GM18505 (cell line): ENCODE measurements at regions not wholly inside any gene's neighbourhood (a gene's known extent, or its start where the extent isn't known, plus 50 kb on each side); places are given as distances from the start of the nearest gene placed in this dataset.
"Not testable (repeated sequence)": the region's sequence is repeated elsewhere in the genome, so short reads cannot be mapped to it uniquely, and the experiment has no call there.

Experiments
- ATAC-seq: cut with Tn5 transposase; IDR thresholded peaks from one replicate; pipeline ENCODE4 v1.9.1; 2021; ENCODE audit not compliant: unreplicated experiment
- POLR2A ChIP-seq: IDR thresholded peaks from 4 replicates; pipeline ENCODE4 v1.6.1; 2011; ENCODE audit warnings: borderline replicate concordance; ENCODE audit not compliant: insufficient read depth, insufficient read length; ENCODE audit errors: extremely low read depth

DNA sequence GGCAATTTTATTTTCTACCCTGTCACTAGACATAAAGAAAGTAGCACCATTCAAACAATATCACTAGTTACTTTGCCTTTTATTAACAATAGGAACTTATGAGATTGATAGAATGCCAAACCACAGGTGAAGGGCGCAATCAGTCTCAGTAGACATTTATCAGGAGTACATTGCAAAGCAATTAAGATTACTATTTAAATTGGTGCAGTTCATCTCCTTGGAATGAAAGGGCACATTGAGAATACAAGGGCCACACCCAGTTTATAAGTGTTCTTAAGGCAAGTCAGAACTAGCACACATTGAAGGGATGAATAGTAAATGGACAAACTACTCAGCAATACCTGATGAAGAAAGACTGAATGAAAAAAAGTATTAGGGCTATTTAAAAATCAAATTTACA is 601.4 kb downstream of the C12orf50 start:
- no peak for TF ChIP-seq POLR2A
- no peak for ATAC-seq

DNA sequence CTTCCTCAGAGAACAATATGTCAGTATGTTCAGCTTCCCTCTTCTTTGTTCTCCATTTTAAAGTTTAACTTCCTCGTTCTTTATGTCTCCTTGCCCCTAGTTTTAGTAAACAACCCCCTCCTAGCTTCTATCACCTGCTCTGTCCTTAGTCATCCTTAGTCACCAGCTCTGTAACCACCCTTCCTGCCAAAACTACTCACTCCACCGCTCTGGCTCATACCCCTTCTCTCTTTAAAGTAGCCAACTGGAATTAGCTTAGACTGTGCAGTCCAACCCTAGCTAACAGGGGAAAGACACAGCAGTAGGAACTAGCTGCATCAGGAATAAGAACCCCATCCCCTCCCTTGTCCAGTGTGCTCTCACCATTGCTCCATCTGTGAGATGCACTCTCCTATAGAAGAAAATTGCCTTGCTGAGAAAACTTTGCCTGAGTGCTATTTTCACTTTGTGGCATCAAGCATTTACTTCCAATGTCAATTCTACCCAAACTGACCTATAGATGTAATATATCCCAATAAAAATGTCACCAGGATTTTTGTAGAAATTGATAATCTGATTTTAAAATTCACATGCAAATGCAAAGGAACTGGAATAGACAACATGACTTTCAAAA is 603.2 kb downstream of the C12orf50 start:
- ATAC-seq, result no peak
- TF ChIP-seq POLR2A, result no peak

DNA sequence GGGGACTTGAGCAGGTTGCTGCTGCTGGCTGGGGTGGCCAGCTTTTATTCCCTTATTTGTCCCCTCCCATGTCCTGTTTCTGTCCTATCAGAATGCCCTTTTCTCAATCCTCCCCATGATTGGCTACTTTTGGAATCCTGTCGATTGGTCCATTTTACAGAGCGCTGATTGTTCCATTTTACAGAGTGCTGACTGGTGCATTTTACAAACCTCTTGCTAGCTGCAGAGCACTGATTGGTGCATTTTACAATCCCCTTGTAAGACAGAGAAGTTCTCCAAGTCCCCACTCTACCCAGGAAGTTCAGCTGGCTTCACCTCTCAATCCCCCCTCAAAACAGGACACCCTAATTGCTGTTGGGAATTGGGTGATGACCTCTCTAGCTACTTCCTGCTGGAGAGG is 608.0 kb downstream of the C12orf50 start:
- ATAC-seq, result not testable (repeated sequence)

DNA sequence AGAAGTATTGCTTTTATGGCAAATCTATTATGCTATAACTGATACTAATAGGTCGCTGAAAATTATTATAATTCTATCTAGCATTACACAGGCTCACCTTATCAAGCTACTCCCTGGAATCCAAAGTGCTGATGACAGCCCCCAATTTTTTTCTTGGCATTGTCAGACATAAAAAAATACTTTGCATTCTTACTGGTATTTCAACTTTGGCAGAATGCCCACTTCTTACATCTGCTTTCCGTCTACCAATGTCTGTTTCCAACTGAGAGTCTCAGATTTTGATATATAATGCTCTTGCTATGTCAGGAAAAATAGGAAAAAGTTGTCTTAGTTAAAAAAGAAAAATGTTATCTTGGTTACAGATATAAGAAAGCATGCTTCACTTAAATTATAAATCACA is 615.4 kb downstream of the C12orf50 start:
- ATAC-seq, result no peak
- TF ChIP-seq POLR2A, result no peak

DNA sequence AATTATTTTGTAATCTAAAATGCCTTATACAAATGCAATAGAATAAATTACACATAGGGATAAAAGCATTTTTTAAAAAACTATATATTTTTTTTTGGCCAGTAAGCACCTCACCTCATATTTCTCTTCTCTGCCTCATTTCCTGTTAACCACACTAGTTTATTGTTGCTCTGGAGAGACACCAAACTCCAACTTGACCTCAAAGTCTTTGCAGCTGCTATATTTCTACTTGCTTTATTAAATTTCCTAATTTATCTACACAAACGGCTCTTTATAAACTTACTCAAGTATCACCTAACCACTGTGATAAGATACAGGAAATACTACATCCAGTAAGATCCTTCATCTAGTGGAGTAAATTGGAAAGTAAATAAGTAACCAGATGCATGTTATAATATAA is 622.3 kb downstream of the C12orf50 start:
- TF ChIP-seq POLR2A, result no peak
- no peak for ATAC-seq

DNA sequence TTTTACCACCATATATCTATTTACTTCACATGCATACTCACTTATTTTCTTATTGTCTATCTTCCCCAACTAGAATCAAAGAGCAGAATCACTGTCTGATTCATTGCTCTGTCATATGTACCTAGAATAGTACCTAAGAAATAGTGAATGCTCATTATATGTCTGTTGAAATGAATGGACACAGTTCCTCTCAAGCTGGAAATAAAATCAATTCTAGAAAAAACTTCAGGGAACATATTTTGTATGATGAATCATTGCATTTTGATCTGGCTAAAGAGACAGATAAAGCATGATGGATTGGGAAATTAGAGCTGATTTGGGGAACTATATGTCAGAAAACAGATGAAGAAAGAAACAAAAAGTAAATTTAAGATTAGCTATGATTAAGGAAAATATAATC is 623.3 kb downstream of the C12orf50 start:
- ATAC-seq, result no peak
- no peak for TF ChIP-seq POLR2A

DNA sequence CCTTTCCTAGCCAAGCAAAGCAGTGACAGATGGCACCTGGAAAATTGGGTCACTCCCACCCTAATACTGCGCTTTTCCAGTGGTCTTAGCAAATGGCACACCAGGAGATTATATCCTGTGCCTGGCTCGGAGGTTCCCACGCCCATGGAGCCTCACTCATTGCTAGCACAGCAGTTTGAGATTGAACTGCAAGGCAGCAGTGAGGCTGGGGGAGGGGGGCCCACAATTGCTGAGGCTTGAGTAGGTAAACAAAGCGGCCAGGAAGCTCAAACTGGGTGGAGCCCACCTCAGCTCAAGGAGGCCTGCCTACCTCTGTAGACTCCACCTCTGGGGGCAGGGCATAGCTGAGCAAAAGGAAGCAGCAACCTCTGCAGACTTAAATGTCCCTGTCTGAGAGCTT is 635.0 kb downstream of the C12orf50 start:
- ATAC-seq, result not testable (repeated sequence)

DNA sequence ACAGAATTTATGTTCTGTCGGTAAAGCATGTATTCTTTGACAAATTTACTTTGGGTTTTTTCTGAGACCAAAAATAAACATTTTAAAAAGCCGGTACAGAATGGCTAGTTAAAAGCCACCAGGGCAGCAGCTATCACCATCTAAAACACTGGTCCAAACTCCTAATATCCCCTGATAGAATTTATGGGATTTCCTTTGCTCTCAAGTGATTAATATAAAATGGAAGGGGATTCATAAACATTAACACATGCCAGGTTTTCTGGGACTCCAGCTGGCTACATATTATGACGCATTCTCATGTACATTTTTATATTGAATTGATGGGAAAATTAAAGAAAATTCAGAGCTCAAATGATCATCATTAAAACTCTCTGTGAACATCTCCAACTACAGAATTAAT is 640.8 kb downstream of the C12orf50 start:
- ATAC-seq, result no peak
- no peak for TF ChIP-seq POLR2A

DNA sequence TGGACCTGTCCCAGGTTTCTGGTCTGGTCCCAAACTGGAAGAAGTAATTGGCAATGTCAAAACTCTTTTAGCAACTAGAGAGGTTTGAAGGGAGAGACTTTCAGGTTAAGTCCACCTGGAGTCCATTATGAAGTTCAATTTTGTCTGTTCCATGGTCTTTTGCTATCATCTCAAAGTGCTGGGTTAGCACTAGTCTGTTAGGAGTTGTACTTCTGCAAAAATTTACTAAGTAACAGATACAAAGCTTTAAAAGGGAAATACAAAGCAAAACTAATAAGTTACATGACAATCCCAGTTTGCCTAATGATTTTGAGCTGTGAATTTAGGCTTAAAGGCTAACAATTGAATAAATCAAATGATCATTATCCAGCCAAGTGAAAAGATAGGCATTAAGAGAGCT is 643.9 kb downstream of the C12orf50 start:
- TF ChIP-seq POLR2A, result no peak
- no peak for ATAC-seq

DNA sequence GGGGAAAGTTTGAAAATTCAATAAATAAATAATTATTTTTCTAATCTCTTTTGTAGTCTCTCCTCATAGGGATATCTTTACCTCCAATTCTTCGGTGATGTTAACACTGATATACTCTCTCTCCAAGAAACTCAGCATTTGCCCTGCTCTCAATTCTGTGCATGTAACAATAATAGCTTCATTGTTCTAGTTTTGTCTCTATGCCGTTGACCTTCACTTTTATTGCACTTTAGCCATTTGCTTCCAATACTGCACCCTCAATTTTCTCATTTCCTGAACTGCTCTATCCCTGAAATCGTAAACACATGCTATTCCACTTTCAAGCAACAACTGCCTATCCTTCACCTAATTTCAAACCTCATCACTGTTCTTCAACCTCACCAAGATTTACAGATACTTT is 645.0 kb downstream of the C12orf50 start:
- no peak for TF ChIP-seq POLR2A
- ATAC-seq, result no peak

DNA sequence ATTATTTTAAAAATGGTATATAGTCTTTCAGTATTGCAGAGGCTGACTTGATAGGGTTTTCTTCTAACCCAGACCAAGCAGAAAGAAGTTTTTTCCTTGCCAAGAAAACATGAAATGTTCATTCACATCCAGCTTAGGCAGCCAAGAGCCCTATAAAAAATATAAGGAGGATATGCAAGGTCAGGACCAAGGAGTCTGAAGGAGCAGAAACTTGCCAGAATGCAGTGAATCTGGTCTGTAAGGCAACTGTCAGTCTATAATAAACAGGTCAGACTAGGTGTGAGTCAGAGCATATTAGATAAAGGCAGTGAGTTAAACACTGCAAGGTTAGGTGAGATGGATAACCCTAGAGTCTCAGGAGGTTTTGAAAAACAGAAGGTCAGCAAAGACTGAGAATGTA is 645.5 kb downstream of the C12orf50 start:
- TF ChIP-seq POLR2A, result no peak

DNA sequence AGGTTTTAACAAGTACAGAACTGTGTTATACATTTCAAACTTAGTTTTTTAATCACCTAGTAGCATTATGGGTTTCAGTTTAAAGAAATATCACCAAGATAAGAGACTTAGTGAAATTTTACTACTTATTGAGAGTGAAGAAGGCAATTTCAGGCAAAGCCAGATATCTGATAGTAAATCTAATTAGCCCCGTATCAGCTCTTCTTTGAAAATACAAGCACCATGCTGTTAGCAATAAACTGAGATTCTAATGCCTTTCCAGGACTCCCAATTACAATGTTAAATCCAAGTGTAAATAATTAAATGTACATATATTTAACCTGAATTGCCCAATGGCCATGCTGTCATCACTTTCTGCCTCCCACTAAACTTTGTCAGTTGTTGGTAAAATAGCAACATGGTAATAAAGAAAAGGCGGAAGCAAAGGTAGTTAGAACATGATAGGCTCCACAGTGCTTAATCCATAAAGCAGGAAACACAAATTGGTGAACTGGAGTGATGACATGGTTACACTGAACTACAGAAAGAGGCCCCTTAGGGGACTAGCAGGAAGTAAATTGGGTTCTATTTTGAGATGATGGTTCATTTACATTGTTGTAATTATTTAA is 646.1 kb downstream of the C12orf50 start:
- TF ChIP-seq POLR2A, result no peak
- ATAC-seq, result no peak

More for the DNA sequence above, 645.5 kb downstream of the C12orf50 start:
- ATAC-seq, result no peak

DNA sequence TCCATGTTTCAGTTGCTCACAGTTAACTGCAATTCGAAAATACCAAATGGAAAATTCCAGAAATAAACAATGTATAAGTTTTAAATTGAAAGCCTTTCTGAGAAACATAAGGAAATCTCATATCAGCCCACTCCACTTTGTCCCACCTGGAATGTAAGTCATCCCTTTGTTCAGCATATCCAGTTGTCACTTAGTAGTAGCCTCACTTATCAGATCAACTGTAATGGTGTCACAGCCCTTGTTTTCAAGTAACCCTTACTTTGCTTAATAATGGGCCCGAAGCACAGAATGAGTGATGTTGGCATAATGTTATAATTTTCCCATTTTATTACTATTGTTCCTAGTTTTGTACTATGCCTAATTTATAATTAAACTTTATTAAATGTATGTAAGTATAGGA is 646.8 kb downstream of the C12orf50 start:
- ATAC-seq, result no peak
- TF ChIP-seq POLR2A, result no peak

DNA sequence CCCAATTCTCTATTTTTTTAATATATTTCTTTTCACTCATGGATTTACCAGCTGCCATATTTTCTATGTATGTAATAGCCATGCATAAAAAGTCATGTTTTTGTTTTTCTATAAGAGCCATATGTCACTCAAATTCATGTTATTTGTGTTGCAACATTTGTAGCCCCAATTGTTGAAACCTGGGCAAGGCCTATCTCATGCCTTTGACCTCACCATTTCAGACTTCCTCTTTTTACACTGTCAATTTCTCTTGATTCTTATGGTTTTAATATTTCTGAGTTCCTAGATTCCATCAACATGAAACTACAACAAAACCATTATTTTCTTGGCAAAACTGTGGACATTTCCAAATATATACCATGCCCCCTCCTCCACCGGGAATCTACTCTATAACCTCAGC is 647.5 kb downstream of the C12orf50 start:
- ATAC-seq, result no peak
- TF ChIP-seq POLR2A, result no peak

DNA sequence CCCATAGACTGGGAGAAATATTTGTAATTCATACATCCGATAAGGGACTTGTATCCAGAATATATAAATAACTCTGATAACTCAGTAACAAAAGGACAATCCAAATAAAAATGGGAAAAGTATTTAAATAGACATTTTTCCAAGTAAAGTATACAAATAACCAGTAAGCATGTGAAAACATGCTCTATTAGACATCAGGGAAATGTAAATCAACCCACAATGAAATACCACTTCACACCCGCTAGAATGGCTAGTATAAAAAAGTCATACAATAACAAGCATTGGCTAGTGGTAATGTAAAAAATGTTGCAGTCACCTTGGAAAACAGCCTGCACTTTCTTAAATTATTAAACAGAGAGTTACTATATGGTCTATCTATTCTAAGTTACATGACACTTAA is 650.7 kb downstream of the C12orf50 start:
- no peak for TF ChIP-seq POLR2A
- no peak for ATAC-seq
